ENCODE measurements at regions not wholly inside any gene's neighbourhood (a gene's known extent, or its start where the extent isn't known, plus 50 kb on each side); places are given as distances from the start of the nearest gene placed in this dataset.
A peak's percentile ranks its signal among the peaks of the same experiment; 100 is the strongest.

DNA sequence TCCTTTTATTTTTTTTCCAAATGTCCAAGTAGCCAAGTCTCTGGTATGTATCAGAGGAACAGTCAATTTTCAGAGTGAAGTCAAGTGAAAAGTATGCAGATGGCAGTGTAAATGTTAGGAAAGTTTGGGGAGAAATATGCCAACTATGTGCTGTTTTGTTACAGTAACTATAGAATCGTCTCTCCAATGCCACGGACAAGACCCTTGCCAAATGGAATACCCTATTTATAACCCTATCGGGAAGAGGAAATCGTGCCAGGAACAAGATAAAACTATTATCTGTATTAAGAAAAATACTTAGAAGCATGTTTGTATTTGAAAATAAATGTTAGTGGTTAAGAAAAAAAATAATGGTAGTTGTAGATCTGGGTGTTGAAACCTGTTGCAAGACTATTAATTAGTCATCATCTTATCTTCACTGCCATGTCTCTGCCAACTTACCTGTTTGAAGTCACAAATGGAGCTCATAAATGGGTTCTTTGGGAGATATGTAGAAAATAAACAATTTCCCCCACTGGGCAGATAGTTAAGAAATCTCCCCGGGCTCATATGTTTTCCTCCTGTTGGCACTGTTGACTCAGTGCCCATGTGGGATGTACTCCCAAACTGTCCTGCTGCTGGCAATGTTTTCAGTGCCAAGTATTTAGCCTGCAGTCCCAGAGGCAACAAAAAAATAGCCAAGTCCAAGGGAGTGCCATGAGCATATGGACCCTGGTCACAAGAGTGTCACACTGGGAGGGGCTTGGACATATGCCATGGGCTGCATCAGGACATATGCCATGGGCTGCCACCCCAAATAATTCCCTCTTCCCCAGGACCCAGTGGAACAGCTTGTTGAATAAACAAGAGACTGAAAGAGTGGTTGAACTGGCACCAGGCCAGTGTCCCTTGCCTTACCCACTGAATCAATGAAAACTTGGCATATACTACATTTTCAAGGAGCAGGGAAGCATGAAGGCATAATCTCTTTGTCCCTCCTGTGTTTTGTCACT, 366.9 kb downstream of the OSR1 start:
- H3K9me1 ChIP-seq (ENCODE audit: control insufficient read depth, extremely low read depth, insufficient read depth, low read length): no peaks in the 10 kb centered on the region
- dilution Hi-C loops (cut with MboI; ENCODE audit: extremely low pct_ligation_motif_present, low sequenced_read_pairs): no loop called here
- H4K20me1 ChIP-seq (ENCODE audit: control insufficient read depth, extremely low read depth, insufficient read depth, low read length): no peaks in the 10 kb centered on the region
- no peak overlapping the region for H3K9ac ChIP-seq (ENCODE audit: control insufficient read depth, extremely low read depth, insufficient read depth, low read length)
- TF ChIP-seq EZH2 (IDR thresholded peaks at IDR 0.05; ENCODE audit: low read length): no peak
- TF ChIP-seq, protein P1, sequence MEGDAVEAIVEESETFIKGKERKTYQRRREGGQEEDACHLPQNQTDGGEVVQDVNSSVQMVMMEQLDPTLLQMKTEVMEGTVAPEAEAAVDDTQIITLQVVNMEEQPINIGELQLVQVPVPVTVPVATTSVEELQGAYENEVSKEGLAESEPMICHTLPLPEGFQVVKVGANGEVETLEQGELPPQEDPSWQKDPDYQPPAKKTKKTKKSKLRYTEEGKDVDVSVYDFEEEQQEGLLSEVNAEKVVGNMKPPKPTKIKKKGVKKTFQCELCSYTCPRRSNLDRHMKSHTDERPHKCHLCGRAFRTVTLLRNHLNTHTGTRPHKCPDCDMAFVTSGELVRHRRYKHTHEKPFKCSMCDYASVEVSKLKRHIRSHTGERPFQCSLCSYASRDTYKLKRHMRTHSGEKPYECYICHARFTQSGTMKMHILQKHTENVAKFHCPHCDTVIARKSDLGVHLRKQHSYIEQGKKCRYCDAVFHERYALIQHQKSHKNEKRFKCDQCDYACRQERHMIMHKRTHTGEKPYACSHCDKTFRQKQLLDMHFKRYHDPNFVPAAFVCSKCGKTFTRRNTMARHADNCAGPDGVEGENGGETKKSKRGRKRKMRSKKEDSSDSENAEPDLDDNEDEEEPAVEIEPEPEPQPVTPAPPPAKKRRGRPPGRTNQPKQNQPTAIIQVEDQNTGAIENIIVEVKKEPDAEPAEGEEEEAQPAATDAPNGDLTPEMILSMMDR (optimal IDR thresholded peaks at IDR 0.05 in 1 of 3, IDR thresholded peaks at IDR 0.05 in 1 of 3, conservative IDR thresholded peaks at IDR 0.05 in 1 of 3; ENCODE audit: extremely low read depth in 1 of 3, insufficient read depth in 2 of 3, low read length in 3 of 3): no peak
- H3K79me2 ChIP-seq (ENCODE audit: control insufficient read depth, insufficient read depth, low read length): no peaks in the 10 kb centered on the region
- no peak overlapping the region for H2AFZ ChIP-seq (ENCODE audit: control insufficient read depth, low read length)
- no peaks in the 10 kb centered on the region for H3K36me3 ChIP-seq (ENCODE audit: control insufficient read depth in 2 of 2, extremely low read depth in 1 of 2, insufficient read depth in 2 of 2, low read length in 2 of 2)
- no peaks in the 10 kb centered on the region for H3K9me3 ChIP-seq (ENCODE audit: control insufficient read depth, low read depth, low read length)
- H3K27me3 ChIP-seq (ENCODE audit: control insufficient read depth, extremely low read depth, insufficient read depth, low read length): no peaks in the 10 kb centered on the region
- peaks cover 12% of the 10 kb centered on the region for H3K4me1 ChIP-seq (ENCODE audit: control insufficient read depth, extremely low read depth, insufficient read depth, low read length)
- peak overlapping the region; percentile 30 for H3K4me2 ChIP-seq (ENCODE audit: control insufficient read depth, extremely low read depth, insufficient read depth, low read depth, low read length)
- FAIRE-seq (peak; percentile 52), DNase-seq (ENCODE audit: low read depth, low spot score) (peak; percentile 4)
- H3K4me3 ChIP-seq (ENCODE audit: control insufficient read depth in 2 of 3, extremely low read depth in 1 of 3, insufficient read depth in 2 of 3, low read depth in 1 of 3, low read length in 3 of 3): peak overlapping the region in 1 of 3 experiments; percentile 16
- peak overlapping the region; percentile 51 for H3K27ac ChIP-seq (ENCODE audit: control insufficient read depth, insufficient read depth, low read length)

DNA sequence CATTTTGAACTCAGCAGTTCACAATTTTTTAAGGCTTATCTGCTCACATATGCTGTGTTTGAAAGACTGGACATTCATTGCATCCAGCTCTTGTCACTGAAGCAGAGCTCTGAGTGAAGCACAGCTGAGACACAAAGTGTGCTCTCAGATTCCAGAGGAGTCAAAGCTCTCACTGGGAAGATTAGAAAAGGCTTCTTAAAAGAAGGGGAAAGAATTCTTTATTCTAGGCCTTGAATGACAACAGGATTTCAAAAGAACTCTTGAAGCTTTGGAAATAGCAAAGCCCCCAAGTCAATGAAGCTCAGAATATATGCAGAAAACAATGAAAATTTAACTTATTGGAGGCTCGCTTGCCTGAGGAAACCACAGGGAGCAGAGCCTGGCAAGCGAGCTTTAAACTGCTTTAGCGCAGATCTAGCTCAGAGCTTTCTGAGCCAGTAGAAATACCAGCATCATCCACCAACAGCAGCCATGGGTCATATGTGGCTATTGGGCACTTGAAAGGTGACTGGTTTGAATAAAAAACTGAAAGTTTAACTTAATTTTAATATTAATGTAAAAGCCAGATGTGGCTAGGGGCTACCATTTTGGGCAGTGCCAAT, 369.7 kb downstream of the OSR1 start:
- no peak for DNase-seq (ENCODE audit: low read depth, low spot score)
- H3K36me3 ChIP-seq (ENCODE audit: control insufficient read depth in 2 of 2, extremely low read depth in 1 of 2, insufficient read depth in 2 of 2, low read length in 2 of 2): no peaks in the 10 kb centered on the region
- H4K20me1 ChIP-seq (ENCODE audit: control insufficient read depth, extremely low read depth, insufficient read depth, low read length): no peaks in the 10 kb centered on the region
- no peak overlapping the region for H3K9ac ChIP-seq (ENCODE audit: control insufficient read depth, extremely low read depth, insufficient read depth, low read length)
- H3K4me2 ChIP-seq (ENCODE audit: control insufficient read depth, extremely low read depth, insufficient read depth, low read depth, low read length): no peak overlapping the region
- no peak overlapping the region for H2AFZ ChIP-seq (ENCODE audit: control insufficient read depth, low read length)
- peaks cover 12% of the 10 kb centered on the region for H3K4me1 ChIP-seq (ENCODE audit: control insufficient read depth, extremely low read depth, insufficient read depth, low read length)
- no peaks in the 10 kb centered on the region for H3K9me3 ChIP-seq (ENCODE audit: control insufficient read depth, low read depth, low read length)
- no peak overlapping the region for H3K27ac ChIP-seq (ENCODE audit: control insufficient read depth, insufficient read depth, low read length)
- no peaks in the 10 kb centered on the region for H3K79me2 ChIP-seq (ENCODE audit: control insufficient read depth, insufficient read depth, low read length)
- H3K9me1 ChIP-seq (ENCODE audit: control insufficient read depth, extremely low read depth, insufficient read depth, low read length): no peaks in the 10 kb centered on the region
- TF ChIP-seq, protein P1 (optimal IDR thresholded peaks at IDR 0.05 in 1 of 3, IDR thresholded peaks at IDR 0.05 in 1 of 3, conservative IDR thresholded peaks at IDR 0.05 in 1 of 3; ENCODE audit: extremely low read depth in 1 of 3, insufficient read depth in 2 of 3, low read length in 3 of 3): no peak
- no peak for TF ChIP-seq EZH2 (IDR thresholded peaks at IDR 0.05; ENCODE audit: low read length)
- dilution Hi-C loops (cut with MboI; ENCODE audit: extremely low pct_ligation_motif_present, low sequenced_read_pairs): no loop called here
- H3K27me3 ChIP-seq (ENCODE audit: control insufficient read depth, extremely low read depth, insufficient read depth, low read length): no peaks in the 10 kb centered on the region
- FAIRE-seq: no peak
- no peak overlapping the region for H3K4me3 ChIP-seq (ENCODE audit: control insufficient read depth in 2 of 3, extremely low read depth in 1 of 3, insufficient read depth in 2 of 3, low read depth in 1 of 3, low read length in 3 of 3)

Measured in keratinocyte (primary cell).